ENCODE measurements at regions not wholly inside any gene's neighbourhood (a gene's known extent, or its start where the extent isn't known, plus 50 kb on each side); places are given as distances from the start of the nearest gene placed in this dataset.
"Not testable (repeated sequence)": the region's sequence is repeated elsewhere in the genome, so short reads cannot be mapped to it uniquely, and the experiment has no call there.

DNA sequence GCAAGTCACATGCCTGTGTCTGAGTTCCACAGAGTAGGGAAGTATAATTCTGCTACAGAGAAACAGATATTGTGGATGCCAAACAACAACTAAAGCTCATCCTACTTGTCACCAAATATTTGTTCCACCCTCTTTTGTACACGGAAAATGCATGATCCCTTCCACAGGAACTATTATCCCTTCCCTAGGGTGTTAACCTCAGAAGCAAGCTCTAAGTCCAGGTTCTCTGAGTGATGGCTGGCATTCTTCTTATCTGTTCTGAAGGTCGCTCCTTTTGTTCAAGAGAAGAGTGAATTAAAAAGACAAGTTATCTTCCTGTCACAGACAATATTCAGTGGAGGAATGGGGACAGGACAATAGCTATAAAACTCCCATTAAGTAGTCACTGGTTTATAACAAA, 460.1 kb upstream of the GCFC2 start:
- H3K9ac ChIP-seq: no peak overlapping the region

DNA sequence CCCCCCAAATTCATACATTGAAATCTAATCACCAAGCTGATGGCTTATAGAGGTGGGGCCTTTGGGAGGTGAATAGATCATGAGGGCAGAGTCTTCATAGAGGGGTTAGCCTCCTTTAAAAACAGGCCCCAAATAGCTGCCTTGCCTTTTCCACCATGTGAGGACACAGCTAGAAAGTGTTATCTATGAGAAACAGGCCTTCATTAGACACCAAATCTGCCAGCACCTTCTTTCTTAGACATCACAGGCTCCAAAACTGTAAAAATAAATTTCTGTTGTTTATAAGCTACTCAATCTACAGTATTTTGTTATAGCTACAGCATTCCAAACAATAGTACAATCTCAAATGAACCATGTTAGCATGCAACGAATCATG, 459.3 kb upstream of the GCFC2 start:
- no peaks in the 10 kb centered on the region for H3K27me3 ChIP-seq
- H3K4me1 ChIP-seq: no peaks in the 10 kb centered on the region
- H3K9ac ChIP-seq: no peak overlapping the region
- H4K20me1 ChIP-seq: no peaks in the 10 kb centered on the region
- peaks cover 6% of the 10 kb centered on the region for H3K9me3 ChIP-seq
- H3K36me3 ChIP-seq: no peaks in the 10 kb centered on the region
- no peak overlapping the region for H3K27ac ChIP-seq
- no peak overlapping the region for H3K4me2 ChIP-seq
- H3K4me3 ChIP-seq: no peak overlapping the region
- no peak for TF ChIP-seq Cebpa-rat (IDR thresholded peaks at IDR 0.05)

More for the DNA sequence above, 460.1 kb upstream of the GCFC2 start:
- Histone ChIP-seq H3K9me3 (peaks cover 6% of the 10 kb centered on the region), H4K20me1 (no peaks in the 10 kb centered on the region), H3K4me2 (no peak overlapping the region), H3K4me3 (no peak overlapping the region), H3K27ac (no peak overlapping the region), H3K36me3 (no peaks in the 10 kb centered on the region), H3K27me3 (no peaks in the 10 kb centered on the region), H3K4me1 (no peaks in the 10 kb centered on the region)
- no peak for TF ChIP-seq Cebpa-rat (IDR thresholded peaks at IDR 0.05)

DNA sequence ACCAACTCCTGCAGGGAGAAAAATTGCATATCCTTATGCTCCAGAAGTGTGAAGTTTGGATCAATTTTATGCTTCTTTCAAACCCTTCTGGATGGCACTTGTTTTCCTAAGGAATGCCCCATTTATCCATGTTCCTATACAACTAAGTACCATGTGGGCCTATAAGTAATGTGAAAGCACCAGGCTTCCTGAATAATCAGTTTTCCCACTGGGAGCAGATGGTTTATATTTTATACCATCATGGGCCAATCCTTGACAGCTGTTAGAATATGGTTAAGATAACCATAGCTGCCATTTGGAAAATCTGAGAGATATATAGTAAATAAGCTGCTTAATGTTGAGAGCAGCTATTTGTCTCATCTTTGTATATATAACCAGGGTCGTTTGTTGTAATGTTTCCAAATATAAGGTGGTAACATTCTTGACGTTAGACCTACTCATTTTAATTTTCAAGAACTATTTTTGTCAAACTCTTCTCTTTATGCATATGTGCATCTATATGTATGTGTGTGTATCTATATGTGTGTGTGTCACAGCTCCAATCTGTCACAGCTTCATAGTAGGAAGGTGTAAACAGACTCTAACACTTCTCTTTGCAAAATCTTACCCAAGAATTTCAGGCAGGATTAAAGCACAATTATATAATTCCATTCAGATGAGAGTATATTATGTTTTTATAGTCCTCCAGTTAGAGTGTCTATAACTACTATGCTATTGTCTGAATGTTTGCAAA, 458.7 kb upstream of the GCFC2 start:
- no peak overlapping the region for H3K4me3 ChIP-seq
- H3K4me1 ChIP-seq: no peaks in the 10 kb centered on the region
- H3K4me2 ChIP-seq: no peak overlapping the region
- H3K27ac ChIP-seq: no peak overlapping the region
- TF ChIP-seq Cebpa-rat (IDR thresholded peaks at IDR 0.05): no peak
- H3K36me3 ChIP-seq: no peaks in the 10 kb centered on the region
- H4K20me1 ChIP-seq: no peaks in the 10 kb centered on the region
- H3K9ac ChIP-seq: no peak overlapping the region
- no peaks in the 10 kb centered on the region for H3K27me3 ChIP-seq
- H3K9me3 ChIP-seq: peaks cover under 1% of the 10 kb centered on the region

DNA sequence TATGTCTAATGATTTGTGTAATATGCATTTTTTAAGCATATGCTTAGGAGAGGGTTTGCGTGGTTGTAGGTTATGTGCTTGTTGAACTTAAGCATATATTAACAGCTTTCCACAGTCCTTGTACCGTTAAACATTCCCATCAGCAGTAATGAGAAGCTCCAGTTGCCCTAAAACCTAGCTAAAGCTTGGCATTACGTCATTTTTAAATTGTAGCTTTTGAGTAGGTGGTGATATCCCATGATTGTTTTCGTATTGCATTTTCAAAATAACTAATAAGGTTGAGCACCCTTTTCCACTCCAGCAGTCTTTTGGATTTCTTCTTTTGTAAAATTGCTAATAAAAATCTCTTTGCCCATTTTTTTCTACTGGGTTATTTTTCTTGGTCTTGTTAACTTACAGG, 453.1 kb upstream of the GCFC2 start:
- TF ChIP-seq Cebpa-rat (IDR thresholded peaks at IDR 0.05): no peak
- Histone ChIP-seq H3K4me1 (no peaks in the 10 kb centered on the region), H3K4me3 (no peak overlapping the region), H3K36me3 (no peaks in the 10 kb centered on the region), H3K27ac (no peak overlapping the region), H3K27me3 (no peaks in the 10 kb centered on the region), H3K9ac (no peak overlapping the region), H3K9me3 (no peaks in the 10 kb centered on the region), H4K20me1 (no peaks in the 10 kb centered on the region), H3K4me2 (no peak overlapping the region)

DNA sequence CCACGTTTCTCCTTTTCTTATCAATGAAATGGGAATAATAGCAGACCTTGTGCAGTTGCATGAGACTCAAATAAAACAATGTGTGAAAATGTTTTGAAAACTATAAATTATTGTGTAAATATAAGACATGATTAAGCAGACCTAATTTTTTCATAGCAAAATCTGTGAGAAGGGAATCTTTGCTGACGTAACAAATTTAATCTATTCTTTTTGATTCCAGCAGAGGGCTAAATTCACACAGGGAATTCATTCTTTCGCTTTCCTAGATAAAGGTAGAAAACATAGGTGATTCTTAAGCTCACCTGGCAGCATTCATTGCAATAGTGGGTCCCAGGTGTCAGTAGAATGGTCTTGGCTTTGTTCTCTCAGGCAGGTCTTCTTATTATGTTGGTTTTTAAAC, 450.0 kb upstream of the GCFC2 start:
- Histone ChIP-seq H4K20me1 (no peaks in the 10 kb centered on the region), H3K4me3 (no peak overlapping the region), H3K4me2 (no peak overlapping the region), H3K4me1 (no peaks in the 10 kb centered on the region), H3K27me3 (no peaks in the 10 kb centered on the region), H3K27ac (no peak overlapping the region), H3K9me3 (no peaks in the 10 kb centered on the region), H3K9ac (no peak overlapping the region), H3K36me3 (no peaks in the 10 kb centered on the region)
- TF ChIP-seq Cebpa-rat (IDR thresholded peaks at IDR 0.05): no peak

DNA sequence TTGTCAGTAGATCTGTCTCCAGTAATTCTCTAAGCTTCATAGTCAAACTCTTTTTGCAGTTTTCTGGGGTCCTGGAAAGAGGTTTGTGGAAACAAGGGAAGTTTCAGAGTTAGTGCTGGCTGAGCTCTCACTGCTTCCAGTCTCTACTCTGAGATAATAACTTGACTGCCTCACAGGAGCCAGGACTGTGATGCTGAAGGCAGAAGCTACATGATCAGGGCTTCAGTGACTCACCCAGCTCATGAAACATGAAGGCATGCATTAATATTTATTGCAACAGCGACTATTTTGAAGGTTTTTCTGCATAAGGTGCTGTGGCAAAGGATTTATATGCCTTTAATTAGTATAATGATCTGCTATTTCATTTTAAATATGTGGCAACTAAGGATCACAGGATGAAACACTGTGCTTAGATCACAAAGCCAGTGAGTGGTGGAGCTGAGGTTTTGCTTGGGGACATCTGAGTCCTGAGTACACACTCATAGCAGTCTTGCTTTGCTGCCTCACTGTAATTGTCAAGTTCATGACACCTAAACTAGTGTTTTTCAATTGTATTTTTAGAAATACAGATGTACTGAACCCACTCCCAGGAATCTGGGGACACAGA, 448.4 kb upstream of the GCFC2 start:
- no peaks in the 10 kb centered on the region for H3K9me3 ChIP-seq
- H3K36me3 ChIP-seq: no peaks in the 10 kb centered on the region
- H3K27ac ChIP-seq: no peak overlapping the region
- H3K4me2 ChIP-seq: no peak overlapping the region
- no peak overlapping the region for H3K9ac ChIP-seq
- no peak overlapping the region for H3K4me3 ChIP-seq
- no peaks in the 10 kb centered on the region for H3K4me1 ChIP-seq
- no peak for TF ChIP-seq Cebpa-rat (IDR thresholded peaks at IDR 0.05)
- H4K20me1 ChIP-seq: no peaks in the 10 kb centered on the region
- no peaks in the 10 kb centered on the region for H3K27me3 ChIP-seq

DNA sequence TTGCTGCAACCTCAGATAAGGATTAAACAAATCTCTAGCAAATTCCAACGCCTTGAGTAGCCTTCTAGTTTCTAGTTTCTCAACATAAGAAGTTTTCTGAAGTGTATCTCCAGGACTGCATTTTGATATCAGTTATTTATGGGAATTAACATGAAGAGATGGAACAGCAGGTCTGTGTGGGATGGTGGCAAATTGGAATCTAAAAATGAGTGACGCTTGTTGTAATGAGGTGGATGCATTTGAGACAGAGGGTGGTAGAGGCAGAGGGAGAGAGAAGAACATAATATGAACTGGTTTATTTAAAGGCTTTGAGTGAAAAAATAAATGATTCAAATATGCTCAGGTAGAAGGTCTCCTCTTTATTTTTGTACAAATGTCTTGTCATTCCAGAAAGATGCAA, 446.8 kb upstream of the GCFC2 start:
- H3K4me3 ChIP-seq: no peak overlapping the region
- TF ChIP-seq Cebpa-rat (IDR thresholded peaks at IDR 0.05): no peak
- no peaks in the 10 kb centered on the region for H3K36me3 ChIP-seq
- no peaks in the 10 kb centered on the region for H3K9me3 ChIP-seq
- no peak overlapping the region for H3K4me2 ChIP-seq
- H3K27me3 ChIP-seq: no peaks in the 10 kb centered on the region
- no peaks in the 10 kb centered on the region for H3K4me1 ChIP-seq
- H3K9ac ChIP-seq: no peak overlapping the region
- no peaks in the 10 kb centered on the region for H4K20me1 ChIP-seq
- H3K27ac ChIP-seq: no peak overlapping the region

DNA sequence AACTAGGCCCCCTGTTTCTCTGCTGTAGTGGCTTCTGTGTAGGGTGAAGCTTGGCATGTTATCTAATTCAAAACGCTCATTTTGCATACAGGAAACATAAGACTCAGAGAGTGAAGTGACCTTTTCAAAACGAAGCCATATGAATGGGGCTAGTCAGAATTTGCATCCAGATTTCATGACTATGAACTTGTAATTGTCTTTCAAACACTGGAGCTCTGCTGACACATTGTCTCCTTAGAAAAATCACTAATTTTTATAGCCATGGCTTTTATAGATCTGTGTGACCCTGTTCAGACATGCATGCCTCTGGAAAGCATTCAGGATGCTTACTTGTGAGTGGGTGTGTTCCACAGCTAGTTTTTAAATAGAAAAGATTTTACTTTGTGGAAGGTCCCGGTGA, 444.3 kb upstream of the GCFC2 start:
- TF ChIP-seq Cebpa-rat (IDR thresholded peaks at IDR 0.05): no peak
- no peaks in the 10 kb centered on the region for H4K20me1 ChIP-seq

DNA sequence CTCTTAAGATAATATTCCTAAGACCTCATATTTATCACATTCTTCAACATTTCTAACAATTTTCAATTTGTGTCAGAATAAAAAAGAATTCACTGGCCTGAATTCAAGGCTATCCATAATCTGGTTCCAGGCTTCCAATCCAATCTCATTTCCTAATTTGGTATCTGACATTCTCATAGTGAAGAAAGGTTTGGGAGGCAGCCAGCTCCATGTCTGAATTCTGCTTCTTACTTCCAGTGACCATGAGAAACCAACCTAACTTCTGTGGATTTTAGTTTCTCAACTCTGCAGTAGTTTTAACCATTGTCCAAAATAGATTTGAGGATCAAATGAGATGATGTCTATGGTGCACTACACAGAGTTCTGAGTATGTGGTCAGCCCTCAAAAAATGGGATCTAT, 439.1 kb upstream of the GCFC2 start:
- H3K9me3 ChIP-seq: peaks cover 7% of the 10 kb centered on the region; the same call in 1 of the 2 replicates
- no peak overlapping the region for H3K27ac ChIP-seq
- H3K9ac ChIP-seq: no peak overlapping the region
- H4K20me1 ChIP-seq: no peaks in the 10 kb centered on the region
- TF ChIP-seq Cebpa-rat (IDR thresholded peaks at IDR 0.05): no peak
- H3K36me3 ChIP-seq: no peaks in the 10 kb centered on the region
- no peak overlapping the region for H3K4me2 ChIP-seq
- no peaks in the 10 kb centered on the region for H3K27me3 ChIP-seq
- no peak overlapping the region for H3K4me3 ChIP-seq
- no peaks in the 10 kb centered on the region for H3K4me1 ChIP-seq

More for the DNA sequence above, 444.3 kb upstream of the GCFC2 start:
- no peaks in the 10 kb centered on the region for H3K27me3 ChIP-seq
- H3K36me3 ChIP-seq: no peaks in the 10 kb centered on the region
- H3K4me1 ChIP-seq: no peaks in the 10 kb centered on the region
- H3K9ac ChIP-seq: no peak overlapping the region
- no peaks in the 10 kb centered on the region for H3K9me3 ChIP-seq
- H3K4me3 ChIP-seq: no peak overlapping the region
- no peak overlapping the region for H3K27ac ChIP-seq
- H3K4me2 ChIP-seq: no peak overlapping the region

DNA sequence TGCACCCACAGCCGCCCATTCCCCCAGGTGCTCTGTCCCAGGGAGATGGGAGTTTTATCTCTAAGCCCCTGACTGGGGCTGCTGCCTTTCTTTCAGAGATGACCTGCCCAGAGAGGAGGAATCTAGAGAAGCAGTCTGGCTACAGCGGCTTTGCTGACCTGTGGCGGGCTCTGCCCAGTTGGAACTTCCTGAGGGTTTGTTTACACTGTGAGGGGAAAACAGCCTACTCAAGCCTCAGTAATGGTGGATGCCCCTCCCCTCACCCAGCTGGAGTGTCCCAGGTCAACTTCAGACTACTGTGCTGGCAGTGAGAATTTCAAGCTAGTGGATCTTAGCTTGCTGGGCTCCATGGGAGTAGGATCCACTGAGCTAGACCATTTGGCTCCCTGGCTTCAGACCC, 428.6 kb upstream of the GCFC2 start:
- Histone ChIP-seq H3K9me3 (peaks cover 35% of the 10 kb centered on the region), H3K4me1 (peaks cover 17% of the 10 kb centered on the region)
- not testable (repeated sequence) for H3K4me2 ChIP-seq, H3K9ac ChIP-seq, H3K36me3 ChIP-seq, H3K27me3 ChIP-seq, H3K27ac ChIP-seq, H4K20me1 ChIP-seq, H3K4me3 ChIP-seq

All from BLaER1 (cell line).